Duodenal mucosa (tissue), 2 donors: ENCODE measurements at regions not wholly inside any gene's neighbourhood (a gene's known extent, or its start where the extent isn't known, plus 50 kb on each side); places are given as distances from the start of the nearest gene placed in this dataset.

Experiments used
- H3K27ac ChIP-seq: one replicate; pipeline ENCODE4 v1.7.0; 2013; ENCODE audit warnings: low read depth, low read length
- H3K27me3 ChIP-seq, 2 donors: one replicate each; pipeline ENCODE4 v1.7.0; 2013; ENCODE audit warnings: low read length in 2 of 2, control low read depth in 1 of 2; ENCODE audit not compliant: insufficient read depth in 2 of 2, control insufficient read depth in 1 of 2
- H3K36me3 ChIP-seq, 2 donors: one replicate each; pipeline ENCODE4 v1.7.0; 2013; ENCODE audit warnings: low read length in 2 of 2, control low read depth in 1 of 2; ENCODE audit not compliant: insufficient read depth in 2 of 2, control insufficient read depth in 1 of 2
- H3K4me1 ChIP-seq, 2 donors: one replicate each; pipeline ENCODE4 v1.7.0; 2013; ENCODE audit warnings: low read length in 2 of 2, control low read depth in 1 of 2; ENCODE audit not compliant: insufficient read depth in 2 of 2, control insufficient read depth in 1 of 2
- H3K4me3 ChIP-seq, 2 donors: one replicate each; pipeline ENCODE4 v1.7.0; 2013; ENCODE audit warnings: low read length in 2 of 2, low read depth in 1 of 2
- H3K9ac ChIP-seq, 2 donors: one replicate each; pipeline ENCODE4 v1.7.0; 2013; ENCODE audit warnings: low read length in 2 of 2, low read depth in 1 of 2
- H3K9me3 ChIP-seq, 2 donors: one replicate each; pipeline ENCODE4 v1.7.0; 2013; ENCODE audit warnings: low read length in 2 of 2, control low read depth in 1 of 2; ENCODE audit not compliant: control insufficient read depth in 1 of 2

DNA sequence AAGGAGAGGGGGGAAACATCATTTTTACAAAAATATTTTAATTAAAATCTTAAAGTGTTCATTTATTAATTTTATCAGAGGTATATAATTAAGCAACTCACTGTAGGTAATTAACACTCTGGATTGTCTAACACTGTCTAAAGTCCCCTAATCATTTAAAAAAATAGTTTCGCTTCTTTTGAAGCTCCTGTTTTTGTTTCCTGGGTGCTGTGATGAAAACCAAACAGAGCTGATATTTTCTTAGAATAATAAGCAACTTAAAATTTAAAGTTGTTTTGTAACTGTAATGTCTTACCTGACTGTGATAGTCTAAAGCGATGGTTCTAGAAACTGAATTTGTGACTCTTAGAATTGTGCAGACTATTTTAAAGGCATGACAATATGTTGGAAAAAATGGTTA lies 961.0 kb downstream of the GATA3 start:
- Histone ChIP-seq H3K4me1 (no peaks in the 10 kb centered on the region), H3K9me3 (no peaks in the 10 kb centered on the region), H3K36me3 (no peaks in the 10 kb centered on the region), H3K9ac (no peak overlapping the region), H3K27ac (no peak overlapping the region), H3K4me3 (no peak overlapping the region), H3K27me3 (no peaks in the 10 kb centered on the region)

DNA sequence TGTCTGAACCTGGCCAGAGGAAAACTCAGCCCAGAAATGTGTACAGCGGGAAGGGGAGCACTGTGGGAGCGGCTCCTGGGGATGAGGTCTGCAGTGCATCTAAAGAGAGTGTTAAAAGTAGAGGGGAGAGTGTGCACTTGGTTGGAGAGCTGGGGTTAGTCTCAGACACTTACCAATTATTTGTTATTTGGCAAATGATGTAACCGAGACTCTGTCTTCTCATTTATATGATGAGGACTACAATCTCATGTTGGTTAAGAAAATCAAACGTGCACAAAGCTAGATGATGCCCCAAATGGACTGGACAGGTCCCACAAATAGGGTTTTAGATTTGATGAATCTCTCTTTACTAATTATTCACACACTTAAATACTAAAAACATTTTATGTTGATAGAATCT lies 962.4 kb downstream of the GATA3 start:
- no peak overlapping the region for H3K27ac ChIP-seq
- H3K4me3 ChIP-seq, result no peak overlapping the region
- H3K4me1 ChIP-seq, result no peaks in the 10 kb centered on the region
- no peaks in the 10 kb centered on the region for H3K27me3 ChIP-seq
- H3K36me3 ChIP-seq, result no peaks in the 10 kb centered on the region
- H3K9me3 ChIP-seq, result no peaks in the 10 kb centered on the region
- H3K9ac ChIP-seq, result no peak overlapping the region

- no peaks in the 10 kb centered on the region for H3K4me1 ChIP-seq
- H3K4me3 ChIP-seq, result no peak overlapping the region
- no peaks in the 10 kb centered on the region for H3K9me3 ChIP-seq
- H3K27ac ChIP-seq, result no peak overlapping the region
- H3K36me3 ChIP-seq, result no peaks in the 10 kb centered on the region
- H3K27me3 ChIP-seq, result no peaks in the 10 kb centered on the region
- no peak overlapping the region for H3K9ac ChIP-seq
These were observed 964.0 kb downstream of the GATA3 start for GRCh38 chr10:9018195-9019173.

DNA sequence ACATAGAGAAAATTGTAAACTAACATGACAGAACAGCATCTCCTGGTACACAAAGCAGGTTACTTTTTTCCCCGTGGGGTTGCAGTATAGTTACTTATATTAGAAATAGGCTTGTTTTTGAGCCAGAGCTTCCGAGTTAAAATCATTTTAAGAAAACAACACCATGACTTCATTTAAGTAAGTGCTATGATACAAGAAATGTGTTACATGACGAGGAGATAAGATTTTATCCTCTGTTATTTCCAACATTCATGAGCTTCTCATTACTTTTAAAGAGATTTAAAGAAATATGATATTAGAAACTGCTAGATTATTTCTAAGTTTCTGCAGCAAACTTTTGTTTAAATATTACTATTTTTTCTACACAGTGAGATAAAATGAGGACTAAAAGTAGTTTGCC lies 968.7 kb downstream of the GATA3 start:
- Histone ChIP-seq H3K9ac (no peak overlapping the region), H3K36me3 (no peaks in the 10 kb centered on the region), H3K27me3 (no peaks in the 10 kb centered on the region), H3K4me1 (no peaks in the 10 kb centered on the region), H3K27ac (no peak overlapping the region), H3K9me3 (no peaks in the 10 kb centered on the region), H3K4me3 (no peak overlapping the region)

GRCh38 chr10:9024210-9024609 lies 969.7 kb downstream of the GATA3 start:
- H3K36me3 ChIP-seq, result no peaks in the 10 kb centered on the region
- no peak overlapping the region for H3K4me3 ChIP-seq
- H3K27ac ChIP-seq, result no peak overlapping the region
- H3K9ac ChIP-seq, result no peak overlapping the region
- H3K4me1 ChIP-seq, result no peaks in the 10 kb centered on the region
- no peaks in the 10 kb centered on the region for H3K27me3 ChIP-seq
- no peaks in the 10 kb centered on the region for H3K9me3 ChIP-seq

- no peak overlapping the region for H3K27ac ChIP-seq
- H3K27me3 ChIP-seq, result no peaks in the 10 kb centered on the region
- H3K9me3 ChIP-seq, result no peaks in the 10 kb centered on the region
- H3K4me1 ChIP-seq, result no peaks in the 10 kb centered on the region
- H3K4me3 ChIP-seq, result no peak overlapping the region
- H3K36me3 ChIP-seq, result no peaks in the 10 kb centered on the region
- no peak overlapping the region for H3K9ac ChIP-seq
These were observed 973.7 kb downstream of the GATA3 start for GRCh38 chr10:9028231-9028630.

DNA sequence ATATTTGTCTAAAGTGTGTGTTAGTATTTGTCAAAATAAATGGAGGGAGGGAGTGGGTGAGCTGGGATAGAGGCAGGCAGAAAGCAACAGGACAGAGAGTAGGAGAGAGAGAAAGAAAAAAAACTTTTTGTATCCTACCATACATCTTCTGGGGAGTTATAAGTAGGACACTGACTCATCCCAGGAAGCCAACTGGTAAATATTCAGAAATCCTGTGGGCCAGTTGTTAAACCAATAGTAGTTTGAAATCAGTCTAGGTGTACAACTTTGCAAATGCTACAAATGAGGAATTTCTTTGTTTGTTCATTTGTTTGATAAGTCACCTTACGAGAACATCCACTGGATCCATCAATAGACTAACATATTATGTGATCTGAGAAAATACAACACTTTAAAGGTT lies 980.9 kb downstream of the GATA3 start:
- H3K9ac ChIP-seq, result no peak overlapping the region
- peaks cover 0 to 6% of the 10 kb centered on the region in 2 donors for H3K9me3 ChIP-seq
- H3K4me3 ChIP-seq, result no peak overlapping the region
- no peaks in the 10 kb centered on the region for H3K27me3 ChIP-seq
- H3K4me1 ChIP-seq, result no peaks in the 10 kb centered on the region
- H3K27ac ChIP-seq, result no peak overlapping the region
- no peaks in the 10 kb centered on the region for H3K36me3 ChIP-seq

DNA sequence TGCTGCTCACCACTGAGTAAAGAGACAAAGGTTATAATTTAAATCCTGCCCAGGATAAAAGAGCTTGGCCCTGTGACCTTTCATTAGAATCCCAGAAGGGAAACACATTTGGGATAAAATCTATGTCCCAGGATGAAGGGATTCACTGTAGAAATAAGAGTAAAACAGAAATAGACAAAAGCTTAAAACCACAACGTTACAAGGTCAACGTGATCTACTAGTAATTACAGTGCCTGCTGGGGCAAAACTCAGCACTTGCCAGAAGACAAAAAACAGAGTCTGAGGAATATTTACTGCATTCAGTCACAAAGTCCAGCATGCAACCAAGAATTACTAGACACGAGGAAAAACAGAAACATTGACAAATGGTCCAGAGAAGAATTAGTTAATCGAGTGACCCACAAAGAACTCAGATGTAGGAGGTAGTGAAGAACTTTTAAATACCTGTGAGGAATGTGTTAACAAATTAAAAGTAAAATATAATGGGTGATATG lies 982.3 kb downstream of the GATA3 start:
- Histone ChIP-seq H3K4me3 (no peak overlapping the region), H3K36me3 (no peaks in the 10 kb centered on the region), H3K4me1 (no peaks in the 10 kb centered on the region), H3K27ac (no peak overlapping the region), H3K9me3 (peaks cover 0 to 6% of the 10 kb centered on the region in 2 donors), H3K9ac (no peak overlapping the region), H3K27me3 (no peaks in the 10 kb centered on the region)

DNA sequence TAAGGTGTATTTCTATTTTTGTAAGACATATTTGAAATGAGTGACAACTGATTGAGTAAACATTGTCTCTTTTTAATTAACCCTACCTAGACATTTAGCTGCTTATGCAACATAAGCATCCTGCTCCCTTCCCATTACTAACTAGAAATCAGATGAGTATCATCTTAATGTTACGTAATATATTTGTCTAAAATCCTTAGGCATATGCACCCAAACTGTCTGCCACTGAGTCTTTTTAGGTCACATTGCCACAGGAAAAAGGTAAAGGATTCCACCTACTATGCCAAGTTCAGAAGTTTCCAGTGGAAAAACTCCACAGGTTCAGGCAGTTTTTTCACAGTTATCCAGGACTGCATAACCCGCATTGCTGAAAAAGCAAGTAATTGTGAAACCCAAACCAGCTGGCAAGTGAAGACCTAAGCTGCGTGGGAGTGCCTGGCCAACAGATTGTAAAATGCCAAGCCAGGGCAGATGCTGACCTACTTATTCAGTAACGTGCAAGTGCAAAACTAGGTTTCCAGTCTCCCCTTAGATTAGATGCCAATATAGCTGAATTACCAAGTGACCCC lies 983.7 kb downstream of the GATA3 start:
- H3K4me1 ChIP-seq, result no peaks in the 10 kb centered on the region
- no peaks in the 10 kb centered on the region for H3K36me3 ChIP-seq
- H3K9ac ChIP-seq, result no peak overlapping the region
- H3K27me3 ChIP-seq, result no peaks in the 10 kb centered on the region
- H3K27ac ChIP-seq, result no peak overlapping the region
- H3K9me3 ChIP-seq, result peaks cover 0 to 6% of the 10 kb centered on the region in 2 donors
- H3K4me3 ChIP-seq, result no peak overlapping the region

DNA sequence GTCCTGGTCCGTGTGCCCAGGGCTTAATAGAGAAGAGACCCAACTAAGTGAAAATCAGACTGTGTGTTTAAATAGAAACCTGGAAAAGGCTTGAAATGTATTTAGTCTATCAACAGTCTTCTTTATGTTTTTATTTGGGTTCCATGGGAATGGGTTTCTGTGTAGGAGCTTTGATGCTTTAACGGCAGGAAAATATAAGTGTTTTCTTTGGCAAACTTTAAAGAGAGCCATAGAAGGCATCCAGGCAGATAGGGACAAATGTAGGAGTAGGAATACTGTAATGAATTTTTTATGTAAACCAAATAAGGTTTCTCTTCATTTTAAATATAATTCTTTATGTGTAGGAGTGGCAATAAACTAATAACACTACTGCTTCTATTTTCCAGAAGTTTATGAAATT lies 989.0 kb downstream of the GATA3 start:
- H3K36me3 ChIP-seq, result no peaks in the 10 kb centered on the region
- no peaks in the 10 kb centered on the region for H3K27me3 ChIP-seq
- H3K27ac ChIP-seq, result no peak overlapping the region
- no peak overlapping the region for H3K4me3 ChIP-seq
- no peak overlapping the region for H3K9ac ChIP-seq
- H3K4me1 ChIP-seq, result no peaks in the 10 kb centered on the region
- H3K9me3 ChIP-seq, result no peaks in the 10 kb centered on the region
